Erythroblast (primary cell): ENCODE measurements at regions not wholly inside any gene's neighbourhood (a gene's known extent, or its start where the extent isn't known, plus 50 kb on each side); places are given as distances from the start of the nearest gene placed in this dataset.

ENCODE experiments used
- GATA1 ChIP-seq: IDR thresholded peaks from 2 replicates; pipeline ENCODE4 v1.6.1; 2011; ENCODE audit warnings: low read depth, mild to moderate bottlenecking, control low read depth, low read length, moderate library complexity
- POLR2A ChIP-seq: IDR thresholded peaks from 2 replicates; pipeline ENCODE4 v1.6.1; 2011; ENCODE audit warnings: mild to moderate bottlenecking, low read length

- no peak for TF ChIP-seq POLR2A
- no peak for TF ChIP-seq GATA1
These were observed 274.3 kb upstream of the SGCD start for GRCh38 chr5:156052656-156053055.
